ENCODE measurements at regions not wholly inside any gene's neighbourhood (a gene's known extent, or its start where the extent isn't known, plus 50 kb on each side); places are given as distances from the start of the nearest gene placed in this dataset.

DNA sequence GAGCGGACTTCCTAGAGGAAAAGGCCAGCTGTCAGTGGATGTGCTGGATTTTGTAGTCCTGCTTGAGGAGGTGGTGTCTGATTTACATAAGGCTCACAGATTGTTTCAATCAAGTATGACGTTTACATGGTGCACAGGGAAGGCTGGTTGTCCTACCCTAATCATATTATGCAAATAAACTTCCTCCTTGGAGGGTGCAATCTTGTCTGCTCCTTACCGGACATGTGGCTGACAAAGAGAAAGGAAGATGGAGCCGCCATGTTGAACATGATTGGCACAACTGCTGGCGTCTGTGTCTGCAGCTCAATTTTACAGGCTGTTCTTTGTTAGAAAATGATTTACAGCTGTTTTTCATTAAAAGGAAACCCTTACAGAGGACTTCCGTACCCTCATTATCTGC lies 1656.1 kb downstream of the KCNT2 start:
- H3K36me3 ChIP-seq (ENCODE audit: insufficient read depth, low read length) = no peaks in the 10 kb centered on the region
- H3K9ac ChIP-seq (ENCODE audit: low read length) = no peak overlapping the region
- H3K9me3 ChIP-seq (ENCODE audit: low read length) = no peaks in the 10 kb centered on the region
- H3K27ac ChIP-seq (ENCODE audit: low read depth, low read length) = no peak overlapping the region
- H3K4me1 ChIP-seq (ENCODE audit: insufficient read depth, low read length) = no peaks in the 10 kb centered on the region
- H3K27me3 ChIP-seq (ENCODE audit: control insufficient read depth in 1 of 2, insufficient read depth in 2 of 2, low read length in 2 of 2) = no peaks in the 10 kb centered on the region
- no peak overlapping the region for H3K4me3 ChIP-seq (ENCODE audit: low read depth in 1 of 2, low read length in 2 of 2)

DNA sequence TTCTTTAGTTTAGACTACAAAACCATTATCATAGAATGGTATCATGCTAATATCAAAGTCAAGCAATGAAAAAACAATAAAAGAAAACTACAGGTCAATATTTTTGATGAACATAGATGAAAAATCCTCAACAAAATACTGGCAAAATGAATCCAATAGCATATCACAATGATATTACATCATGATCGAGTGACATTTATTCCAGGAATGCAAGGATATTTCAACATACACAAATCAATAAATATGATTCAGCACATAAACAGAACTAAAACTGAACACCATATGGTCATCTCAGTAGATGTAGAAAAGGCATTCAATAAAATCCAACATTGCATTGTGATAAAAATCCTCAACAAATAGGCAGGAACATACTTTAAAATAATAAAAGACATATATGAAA lies 1657.7 kb downstream of the KCNT2 start:
- Histone ChIP-seq H3K27ac (ENCODE audit: low read depth, low read length) (no peak overlapping the region), H3K4me3 (ENCODE audit: low read depth in 1 of 2, low read length in 2 of 2) (no peak overlapping the region), H3K4me1 (ENCODE audit: insufficient read depth, low read length) (no peaks in the 10 kb centered on the region), H3K9ac (ENCODE audit: low read length) (no peak overlapping the region), H3K27me3 (ENCODE audit: control insufficient read depth in 1 of 2, insufficient read depth in 2 of 2, low read length in 2 of 2) (no peaks in the 10 kb centered on the region), H3K36me3 (ENCODE audit: insufficient read depth, low read length) (no peaks in the 10 kb centered on the region), H3K9me3 (ENCODE audit: low read length) (no peaks in the 10 kb centered on the region)

DNA sequence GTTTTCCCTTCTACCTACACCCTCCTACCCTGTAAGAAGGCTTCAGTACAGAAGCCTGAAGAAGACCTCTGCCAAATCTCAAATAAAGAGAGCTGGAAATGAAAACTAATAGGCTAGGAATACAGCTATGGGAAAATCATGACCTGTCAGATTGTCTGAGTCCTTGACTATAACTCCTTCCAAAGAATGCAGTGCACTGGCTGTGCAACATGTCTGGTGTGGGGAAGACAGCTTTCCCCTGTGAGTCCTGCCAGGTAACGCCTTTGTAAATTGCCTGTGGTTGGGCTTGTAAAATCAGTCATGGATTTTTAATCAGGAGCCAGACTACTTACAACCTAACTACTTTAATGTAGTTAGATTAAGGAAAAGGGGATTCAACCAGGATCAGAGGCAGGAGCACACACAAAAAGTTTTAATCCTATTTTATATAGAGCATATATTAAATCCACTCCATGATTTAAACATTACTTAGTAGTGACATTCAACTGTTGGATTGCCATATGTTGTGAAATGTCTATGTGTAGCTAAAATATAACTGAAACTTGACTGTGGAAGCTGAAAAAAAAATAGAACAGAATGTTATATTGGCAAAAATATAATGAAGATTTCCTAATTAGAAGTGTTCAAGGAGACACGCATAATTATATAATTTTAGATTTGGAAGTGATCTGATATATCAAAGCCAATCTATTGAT lies 1667.8 kb downstream of the KCNT2 start:
- H3K9ac ChIP-seq (ENCODE audit: low read length) = no peak overlapping the region

DNA sequence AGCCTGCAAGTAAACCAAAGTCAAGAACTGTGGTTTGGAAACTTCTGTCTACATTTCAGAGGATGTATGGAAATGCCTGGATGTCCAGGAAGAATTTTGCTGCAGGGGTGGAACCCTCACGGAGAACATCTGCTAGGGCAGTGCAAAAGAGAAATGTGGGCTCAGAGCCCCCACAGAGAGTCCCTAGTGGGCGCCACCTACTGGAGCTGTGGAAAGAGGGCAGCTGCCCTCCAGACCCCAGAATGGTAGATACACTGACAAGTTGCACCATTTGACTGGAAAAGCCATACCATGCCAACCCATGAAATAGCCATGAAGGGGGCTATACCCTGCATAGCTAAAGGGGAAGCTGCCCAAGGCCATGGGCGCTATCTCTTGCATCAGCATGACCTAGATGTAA lies 1672.4 kb downstream of the KCNT2 start:
- Histone ChIP-seq H3K27me3 (ENCODE audit: control insufficient read depth in 1 of 2, insufficient read depth in 2 of 2, low read length in 2 of 2) (no peaks in the 10 kb centered on the region), H3K4me3 (ENCODE audit: low read depth in 1 of 2, low read length in 2 of 2) (no peak overlapping the region), H3K4me1 (ENCODE audit: insufficient read depth, low read length) (no peaks in the 10 kb centered on the region), H3K9me3 (ENCODE audit: low read length) (no peaks in the 10 kb centered on the region), H3K36me3 (ENCODE audit: insufficient read depth, low read length) (no peaks in the 10 kb centered on the region), H3K9ac (ENCODE audit: low read length) (no peak overlapping the region), H3K27ac (ENCODE audit: low read depth, low read length) (no peak overlapping the region)

More for the DNA sequence above, 1667.8 kb downstream of the KCNT2 start:
- no peaks in the 10 kb centered on the region for H3K9me3 ChIP-seq (ENCODE audit: low read length)
- H3K27ac ChIP-seq (ENCODE audit: low read depth, low read length) = no peak overlapping the region
- H3K4me1 ChIP-seq (ENCODE audit: insufficient read depth, low read length) = no peaks in the 10 kb centered on the region
- H3K4me3 ChIP-seq (ENCODE audit: low read depth in 1 of 2, low read length in 2 of 2) = no peak overlapping the region
- H3K27me3 ChIP-seq (ENCODE audit: control insufficient read depth in 1 of 2, insufficient read depth in 2 of 2, low read length in 2 of 2) = no peaks in the 10 kb centered on the region
- H3K36me3 ChIP-seq (ENCODE audit: insufficient read depth, low read length) = no peaks in the 10 kb centered on the region

DNA sequence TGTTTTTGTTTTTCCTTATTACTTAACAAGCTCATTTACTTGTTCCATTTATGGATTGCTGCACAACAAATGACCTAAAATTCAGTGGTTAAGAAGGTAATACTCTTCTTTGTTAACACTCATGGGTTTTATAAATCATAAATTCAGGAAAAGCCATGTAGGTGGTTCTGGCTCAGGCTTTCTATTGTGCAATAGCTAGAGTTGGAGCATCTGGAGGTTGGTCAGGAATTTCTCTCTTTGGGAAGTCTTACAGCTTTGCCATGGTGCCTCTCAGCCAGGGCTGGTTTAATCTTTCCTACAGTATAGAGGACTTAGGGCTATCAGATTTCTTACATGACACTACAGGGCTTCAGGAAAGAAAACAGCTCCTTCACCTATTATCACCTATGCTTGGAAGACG lies 1677.1 kb downstream of the KCNT2 start:
- H3K9me3 ChIP-seq (ENCODE audit: low read length) = no peaks in the 10 kb centered on the region
- H3K4me1 ChIP-seq (ENCODE audit: insufficient read depth, low read length) = no peaks in the 10 kb centered on the region
- no peaks in the 10 kb centered on the region for H3K36me3 ChIP-seq (ENCODE audit: insufficient read depth, low read length)
- no peak overlapping the region for H3K27ac ChIP-seq (ENCODE audit: low read depth, low read length)
- no peak overlapping the region for H3K4me3 ChIP-seq (ENCODE audit: low read depth in 1 of 2, low read length in 2 of 2)
- no peaks in the 10 kb centered on the region for H3K27me3 ChIP-seq (ENCODE audit: control insufficient read depth in 1 of 2, insufficient read depth in 2 of 2, low read length in 2 of 2)
- no peak overlapping the region for H3K9ac ChIP-seq (ENCODE audit: low read length)

DNA sequence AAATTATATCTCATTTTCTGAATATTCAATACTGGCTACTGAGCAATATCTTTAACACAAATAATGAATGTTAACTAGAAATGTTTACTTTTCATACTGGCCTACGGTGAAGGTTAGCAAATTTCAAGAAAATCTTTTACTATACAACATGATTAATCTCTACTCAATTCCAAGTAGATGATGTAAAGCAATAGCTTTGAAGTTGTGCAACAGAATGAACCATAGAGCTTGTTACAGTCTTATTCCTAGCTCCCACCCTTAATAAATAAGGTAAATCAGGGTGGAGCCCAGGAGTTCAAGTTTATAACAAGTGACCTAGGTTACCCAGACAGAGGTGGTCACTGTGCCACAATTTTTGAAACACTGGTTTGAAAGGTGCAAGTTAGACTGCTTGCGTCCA lies 1678.1 kb downstream of the KCNT2 start:
- H3K27me3 ChIP-seq (ENCODE audit: control insufficient read depth in 1 of 2, insufficient read depth in 2 of 2, low read length in 2 of 2) = no peaks in the 10 kb centered on the region
- H3K9me3 ChIP-seq (ENCODE audit: low read length) = no peaks in the 10 kb centered on the region
- no peak overlapping the region for H3K9ac ChIP-seq (ENCODE audit: low read length)
- H3K36me3 ChIP-seq (ENCODE audit: insufficient read depth, low read length) = no peaks in the 10 kb centered on the region
- H3K4me1 ChIP-seq (ENCODE audit: insufficient read depth, low read length) = no peaks in the 10 kb centered on the region
- H3K4me3 ChIP-seq (ENCODE audit: low read depth in 1 of 2, low read length in 2 of 2) = no peak overlapping the region
- H3K27ac ChIP-seq (ENCODE audit: low read depth, low read length) = no peak overlapping the region

DNA sequence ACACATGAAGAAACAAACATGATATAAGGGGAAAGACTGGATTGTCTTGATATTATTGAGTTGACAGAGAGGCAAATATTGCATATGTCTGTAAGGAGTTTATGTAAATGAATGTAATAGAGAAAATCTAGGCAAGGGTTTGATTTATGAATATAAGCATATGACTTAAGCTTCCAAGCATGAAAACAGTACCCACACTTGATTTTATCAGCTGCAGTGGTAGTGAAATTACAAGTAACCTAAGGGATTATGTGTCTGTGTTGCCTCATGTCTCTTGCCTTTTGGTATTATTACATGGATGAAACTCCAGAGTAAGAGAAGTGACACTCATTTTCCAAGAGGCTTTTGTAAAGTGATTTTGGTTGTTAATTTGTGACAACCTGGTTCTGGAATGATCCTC lies 1678.9 kb downstream of the KCNT2 start:
- no peak overlapping the region for H3K27ac ChIP-seq (ENCODE audit: low read depth, low read length)
- H3K36me3 ChIP-seq (ENCODE audit: insufficient read depth, low read length) = no peaks in the 10 kb centered on the region
- no peaks in the 10 kb centered on the region for H3K9me3 ChIP-seq (ENCODE audit: low read length)
- no peaks in the 10 kb centered on the region for H3K4me1 ChIP-seq (ENCODE audit: insufficient read depth, low read length)
- no peak overlapping the region for H3K4me3 ChIP-seq (ENCODE audit: low read depth in 1 of 2, low read length in 2 of 2)
- no peaks in the 10 kb centered on the region for H3K27me3 ChIP-seq (ENCODE audit: control insufficient read depth in 1 of 2, insufficient read depth in 2 of 2, low read length in 2 of 2)
- no peak overlapping the region for H3K9ac ChIP-seq (ENCODE audit: low read length)

DNA sequence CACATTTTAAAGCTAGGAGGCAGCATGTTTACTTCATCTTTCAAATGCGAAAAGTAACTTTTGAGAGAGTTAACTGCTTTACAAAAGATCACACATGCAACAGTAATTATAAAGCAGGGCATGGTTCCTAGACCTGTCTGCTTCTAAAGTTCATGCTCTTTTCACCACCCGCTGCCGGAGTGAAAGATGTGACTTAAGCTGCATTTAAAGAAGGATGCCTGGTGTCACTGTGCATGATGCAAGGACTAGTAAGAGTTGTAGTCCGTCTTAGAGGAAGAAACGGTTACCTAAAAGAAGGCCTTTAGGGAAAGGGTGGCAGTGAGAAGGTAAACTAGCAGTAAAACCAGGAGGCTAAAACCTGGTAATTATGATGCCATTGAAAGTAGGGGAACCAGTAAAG lies 1689.1 kb downstream of the KCNT2 start:
- no peak overlapping the region for H3K27ac ChIP-seq (ENCODE audit: low read depth, low read length)

DNA sequence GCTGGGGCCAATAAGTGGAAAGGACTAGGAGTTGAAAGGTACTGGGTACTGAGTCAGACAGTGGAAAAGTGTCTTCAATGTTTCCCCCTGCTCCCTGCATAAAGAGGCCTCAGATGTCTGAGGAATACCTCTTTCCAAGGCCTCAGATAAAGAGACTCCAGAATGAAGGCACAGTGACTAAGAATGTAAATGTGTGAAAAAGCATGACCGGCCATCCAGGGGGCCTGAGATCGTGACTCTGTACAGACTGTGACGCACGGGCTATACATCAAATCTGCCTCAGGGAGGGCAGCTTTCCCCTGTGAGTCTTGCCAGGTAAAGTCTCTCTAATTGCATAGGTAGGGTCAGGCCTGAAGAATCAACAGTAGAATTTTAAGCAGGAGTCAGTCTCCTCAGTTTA lies 1690.5 kb downstream of the KCNT2 start:
- no peaks in the 10 kb centered on the region for H3K9me3 ChIP-seq (ENCODE audit: low read length)

More for the DNA sequence above, 1689.1 kb downstream of the KCNT2 start:
- no peaks in the 10 kb centered on the region for H3K27me3 ChIP-seq (ENCODE audit: control insufficient read depth in 1 of 2, insufficient read depth in 2 of 2, low read length in 2 of 2)
- no peak overlapping the region for H3K4me3 ChIP-seq (ENCODE audit: low read depth in 1 of 2, low read length in 2 of 2)
- H3K9me3 ChIP-seq (ENCODE audit: low read length) = no peaks in the 10 kb centered on the region
- H3K4me1 ChIP-seq (ENCODE audit: insufficient read depth, low read length) = no peaks in the 10 kb centered on the region
- H3K9ac ChIP-seq (ENCODE audit: low read length) = no peak overlapping the region
- no peaks in the 10 kb centered on the region for H3K36me3 ChIP-seq (ENCODE audit: insufficient read depth, low read length)

DNA sequence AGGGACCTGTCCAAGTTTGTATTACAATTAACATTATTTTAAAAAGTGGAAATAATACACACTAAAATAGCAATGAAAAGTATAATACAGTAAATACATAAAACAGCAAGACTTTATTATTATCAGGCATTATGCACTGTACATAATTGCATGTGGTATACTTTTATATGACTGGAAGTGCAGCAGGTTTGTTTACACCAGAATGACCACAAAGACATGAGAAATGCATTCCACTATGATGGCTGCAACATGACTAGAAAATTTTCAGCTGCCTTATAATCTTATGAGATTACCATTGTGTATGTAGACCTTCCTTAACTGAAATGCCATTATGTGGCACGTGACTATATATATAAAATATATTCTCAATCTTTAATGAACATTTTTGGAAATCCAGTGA lies 1699.6 kb downstream of the KCNT2 start:
- no peak overlapping the region for H3K4me3 ChIP-seq (ENCODE audit: low read depth in 1 of 2, low read length in 2 of 2)
- H3K27me3 ChIP-seq (ENCODE audit: control insufficient read depth in 1 of 2, insufficient read depth in 2 of 2, low read length in 2 of 2) = no peaks in the 10 kb centered on the region
- H3K4me1 ChIP-seq (ENCODE audit: insufficient read depth, low read length) = no peaks in the 10 kb centered on the region
- no peak overlapping the region for H3K9ac ChIP-seq (ENCODE audit: low read length)
- no peaks in the 10 kb centered on the region for H3K36me3 ChIP-seq (ENCODE audit: insufficient read depth, low read length)
- H3K9me3 ChIP-seq (ENCODE audit: low read length) = no peaks in the 10 kb centered on the region
- H3K27ac ChIP-seq (ENCODE audit: low read depth, low read length) = no peak overlapping the region

More for the DNA sequence above, 1690.5 kb downstream of the KCNT2 start:
- no peaks in the 10 kb centered on the region for H3K27me3 ChIP-seq (ENCODE audit: control insufficient read depth in 1 of 2, insufficient read depth in 2 of 2, low read length in 2 of 2)
- no peaks in the 10 kb centered on the region for H3K36me3 ChIP-seq (ENCODE audit: insufficient read depth, low read length)
- H3K27ac ChIP-seq (ENCODE audit: low read depth, low read length) = no peak overlapping the region
- H3K4me1 ChIP-seq (ENCODE audit: insufficient read depth, low read length) = no peaks in the 10 kb centered on the region
- no peak overlapping the region for H3K4me3 ChIP-seq (ENCODE audit: low read depth in 1 of 2, low read length in 2 of 2)
- no peak overlapping the region for H3K9ac ChIP-seq (ENCODE audit: low read length)

DNA sequence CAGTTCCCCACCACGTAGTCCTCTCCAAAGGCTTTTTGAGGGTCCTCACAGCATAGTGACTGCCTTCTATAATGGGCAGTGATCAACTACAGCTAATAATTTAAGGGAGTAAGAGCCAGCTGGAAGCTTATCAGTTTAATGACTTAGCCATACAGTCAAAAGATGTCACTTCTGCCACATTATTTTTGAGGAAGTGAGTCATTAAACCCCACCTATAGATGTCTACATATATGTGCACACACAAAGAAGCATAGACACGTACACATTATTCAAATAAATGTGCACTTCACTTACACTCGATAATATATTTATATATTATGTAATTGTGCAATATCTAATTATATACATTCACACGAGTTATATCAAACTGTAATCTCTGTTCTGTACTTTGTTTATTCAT lies 1704.7 kb downstream of the KCNT2 start:
- no peak overlapping the region for H3K4me3 ChIP-seq (ENCODE audit: low read depth in 1 of 2, low read length in 2 of 2)
- no peaks in the 10 kb centered on the region for H3K9me3 ChIP-seq (ENCODE audit: low read length)
- no peaks in the 10 kb centered on the region for H3K27me3 ChIP-seq (ENCODE audit: control insufficient read depth in 1 of 2, insufficient read depth in 2 of 2, low read length in 2 of 2)
- no peak overlapping the region for H3K9ac ChIP-seq (ENCODE audit: low read length)
- H3K36me3 ChIP-seq (ENCODE audit: insufficient read depth, low read length) = no peaks in the 10 kb centered on the region
- H3K4me1 ChIP-seq (ENCODE audit: insufficient read depth, low read length) = no peaks in the 10 kb centered on the region
- no peak overlapping the region for H3K27ac ChIP-seq (ENCODE audit: low read depth, low read length)

DNA sequence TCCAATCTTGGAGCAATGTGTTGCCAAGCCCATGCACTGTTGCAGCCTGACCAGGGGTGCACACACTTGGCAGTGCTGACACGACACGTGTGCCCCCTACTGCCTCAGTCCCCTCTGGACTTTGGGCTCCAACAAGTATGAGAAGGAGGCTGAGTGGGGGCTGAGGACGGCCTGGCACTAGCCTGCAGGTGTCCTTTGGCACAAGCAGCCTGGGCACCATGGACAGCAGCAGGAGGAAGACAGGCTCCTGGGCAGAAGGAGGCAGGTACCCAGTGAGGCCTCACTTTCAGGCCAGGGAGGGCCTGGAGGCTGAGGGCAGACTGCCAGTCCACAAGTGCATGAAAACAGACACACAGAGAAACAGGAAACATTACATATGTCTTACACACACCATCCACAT lies 1702.9 kb upstream of the B3GALT2 start:
- no peak overlapping the region for H3K4me3 ChIP-seq (ENCODE audit: low read depth in 1 of 2, low read length in 2 of 2)
- no peaks in the 10 kb centered on the region for H3K9me3 ChIP-seq (ENCODE audit: low read length)
- H3K36me3 ChIP-seq (ENCODE audit: insufficient read depth, low read length) = no peaks in the 10 kb centered on the region
- no peaks in the 10 kb centered on the region for H3K4me1 ChIP-seq (ENCODE audit: insufficient read depth, low read length)
- no peak overlapping the region for H3K9ac ChIP-seq (ENCODE audit: low read length)
- H3K27ac ChIP-seq (ENCODE audit: low read depth, low read length) = no peak overlapping the region
- no peaks in the 10 kb centered on the region for H3K27me3 ChIP-seq (ENCODE audit: control insufficient read depth in 1 of 2, insufficient read depth in 2 of 2, low read length in 2 of 2)

Measured in muscle layer of colon (tissue), 2 donors.